ENCODE measurements at regions not wholly inside any gene's neighbourhood (a gene's known extent, or its start where the extent isn't known, plus 50 kb on each side); places are given as distances from the start of the nearest gene placed in this dataset.
"Not testable (repeated sequence)": the region's sequence is repeated elsewhere in the genome, so short reads cannot be mapped to it uniquely, and the experiment has no call there.

DNA sequence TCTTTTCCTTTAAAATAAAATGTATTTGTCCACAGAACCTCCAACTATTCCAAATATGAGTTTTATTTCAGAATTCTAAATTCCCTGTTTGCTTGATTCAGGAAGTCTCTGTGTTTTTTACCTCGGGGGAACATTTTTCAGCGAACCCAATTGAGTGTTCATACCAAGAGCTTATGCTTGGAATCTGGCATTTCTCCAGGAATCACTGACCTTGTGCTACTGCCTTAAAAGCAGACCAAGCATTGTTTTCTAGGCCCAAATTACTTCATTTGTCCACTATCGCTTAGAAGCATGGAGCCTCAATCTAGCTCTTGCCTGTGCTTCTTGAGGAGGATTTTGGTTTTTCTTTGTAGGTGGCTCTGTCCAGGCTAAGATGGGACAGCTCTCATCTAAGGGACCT lies 59.4 kb downstream of the EBLN1 start:
- no peak for DNase-seq (ENCODE audit: low spot score)

DNA sequence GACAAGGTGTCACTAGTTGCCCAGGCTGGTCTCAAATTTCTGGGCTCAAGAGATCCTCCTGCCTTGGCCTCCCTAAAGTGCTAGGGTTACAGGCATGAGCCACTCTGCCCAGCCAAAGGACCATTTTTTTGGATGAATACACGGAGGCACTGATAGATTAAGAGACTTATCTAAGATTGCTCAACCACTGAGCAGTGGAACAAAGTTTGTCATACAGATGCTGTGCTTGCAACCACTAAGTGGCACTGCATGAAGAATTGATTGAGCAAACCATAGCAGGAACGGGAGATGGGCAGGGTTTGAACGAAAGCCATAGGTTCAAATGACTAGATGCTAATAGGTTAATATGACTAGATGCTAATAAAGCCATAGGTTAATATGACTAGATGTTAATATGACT lies 61.1 kb downstream of the EBLN1 start:
- no peak for DNase-seq (ENCODE audit: low spot score)

- DNase-seq (ENCODE audit: low spot score), result no peak
Observed at GRCh38 chr10:22152403-22152802, 65.4 kb downstream of the EBLN1 start.

DNA sequence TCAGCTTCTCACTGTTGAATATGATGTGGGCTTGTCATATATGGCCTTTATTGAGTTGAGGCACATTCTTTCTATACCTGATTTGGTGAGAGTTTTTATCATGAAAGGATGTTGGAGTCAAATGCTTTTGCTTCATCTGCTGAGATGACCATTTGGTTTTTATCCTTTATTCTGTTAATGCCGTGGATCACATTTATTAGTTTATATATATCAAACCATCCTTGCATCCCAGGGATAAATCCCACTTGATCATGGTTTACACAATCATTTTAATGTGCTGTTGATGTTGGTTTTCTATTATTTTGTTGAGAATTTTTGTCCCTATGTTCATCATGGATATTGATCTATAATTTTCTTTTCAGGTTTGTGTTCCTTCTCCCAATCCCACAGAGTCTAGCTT lies 67.0 kb downstream of the EBLN1 start:
- no peak for DNase-seq (ENCODE audit: low spot score)

DNA sequence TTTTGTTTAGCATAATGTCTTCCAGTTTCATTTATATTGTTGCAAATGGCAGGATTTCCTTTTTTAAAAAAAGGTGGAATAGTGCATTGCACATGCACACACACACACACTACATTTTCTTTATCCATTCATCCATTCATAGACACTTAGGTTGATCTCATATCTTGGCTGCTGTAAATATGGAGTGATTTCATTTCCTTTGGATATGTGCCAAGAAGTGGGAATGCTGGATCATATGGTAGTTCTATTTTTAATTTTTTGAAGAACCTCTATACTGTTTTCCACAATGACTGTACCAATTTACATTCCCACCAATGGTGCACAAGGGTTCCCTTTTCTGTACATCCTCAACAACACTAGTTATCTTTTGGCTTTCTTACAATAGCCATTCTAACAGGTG lies 68.9 kb downstream of the EBLN1 start:
- no peak for DNase-seq (ENCODE audit: low spot score)

GRCh38 chr10:22145873-22146272 lies 71.9 kb downstream of the EBLN1 start:
- not testable (repeated sequence) for DNase-seq (ENCODE audit: low spot score)

DNA sequence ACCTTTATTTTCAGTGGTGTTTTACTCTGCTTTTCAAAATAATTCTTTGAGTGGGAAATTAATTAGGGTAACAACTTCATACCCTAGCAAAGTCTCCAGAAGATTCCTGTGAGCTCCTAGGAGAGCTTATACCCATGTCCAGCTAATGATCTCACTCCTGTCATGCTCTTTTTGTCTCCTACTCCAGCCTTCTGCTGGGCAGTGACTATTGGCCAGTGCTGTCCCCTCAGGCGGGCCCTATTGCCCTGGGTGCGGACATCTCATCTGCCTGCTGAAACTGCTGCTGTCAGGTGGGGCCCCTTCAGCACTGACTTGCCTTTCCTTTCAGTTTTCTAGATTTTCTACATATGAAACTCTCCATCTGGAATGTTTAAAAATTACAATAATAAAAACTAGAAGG lies 80.3 kb downstream of the EBLN1 start:
- no peak for DNase-seq (ENCODE audit: low spot score)

- no peak for DNase-seq (ENCODE audit: low spot score)
Observed at GRCh38 chr10:22135591-22135990, 82.2 kb downstream of the EBLN1 start.

DNA sequence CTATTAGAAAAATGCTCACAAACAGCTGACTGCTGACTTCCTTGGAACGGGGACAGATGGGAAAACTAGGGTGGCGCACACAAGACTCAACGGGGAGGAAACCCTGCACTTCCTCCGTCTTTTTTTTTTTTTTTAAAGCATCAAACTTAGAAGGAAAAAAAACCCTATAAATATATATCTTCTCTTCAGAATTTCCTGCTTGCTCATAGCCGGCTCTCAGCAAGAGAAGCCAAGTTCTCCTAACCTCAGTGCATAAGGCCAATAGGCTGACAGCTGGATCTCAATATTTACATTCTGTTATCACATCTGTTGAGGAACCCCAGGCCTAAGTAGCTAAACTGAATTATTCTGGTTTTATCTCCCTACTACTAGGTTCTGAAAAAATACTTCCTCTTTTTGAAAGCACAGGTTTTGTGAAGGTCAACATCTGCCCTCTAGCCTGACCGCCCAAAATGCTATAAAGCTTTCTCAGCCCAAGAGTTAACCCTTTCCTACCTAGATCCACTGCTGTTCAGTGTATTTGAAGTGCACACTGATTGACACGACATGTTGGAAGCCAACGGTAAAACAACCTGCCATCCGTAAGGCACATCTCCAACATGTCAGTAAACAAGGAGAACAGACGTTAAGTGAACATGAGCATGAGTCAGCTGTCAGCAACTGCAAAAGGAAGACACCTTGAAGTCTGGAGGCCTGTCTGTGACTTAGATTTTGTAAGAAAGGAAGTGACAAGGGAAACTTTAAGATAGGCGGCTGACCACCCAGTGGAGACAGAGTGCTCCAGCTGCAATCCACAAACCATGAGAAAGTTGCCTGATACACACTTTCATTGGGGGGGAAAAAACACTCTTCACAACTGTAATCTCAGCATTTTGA lies 83.8 kb downstream of the EBLN1 start:
- no peak for DNase-seq (ENCODE audit: low spot score)

- DNase-seq (ENCODE audit: low spot score), result not testable (repeated sequence)
Observed at GRCh38 chr10:22130824-22131223, 87.0 kb downstream of the EBLN1 start.

DNA sequence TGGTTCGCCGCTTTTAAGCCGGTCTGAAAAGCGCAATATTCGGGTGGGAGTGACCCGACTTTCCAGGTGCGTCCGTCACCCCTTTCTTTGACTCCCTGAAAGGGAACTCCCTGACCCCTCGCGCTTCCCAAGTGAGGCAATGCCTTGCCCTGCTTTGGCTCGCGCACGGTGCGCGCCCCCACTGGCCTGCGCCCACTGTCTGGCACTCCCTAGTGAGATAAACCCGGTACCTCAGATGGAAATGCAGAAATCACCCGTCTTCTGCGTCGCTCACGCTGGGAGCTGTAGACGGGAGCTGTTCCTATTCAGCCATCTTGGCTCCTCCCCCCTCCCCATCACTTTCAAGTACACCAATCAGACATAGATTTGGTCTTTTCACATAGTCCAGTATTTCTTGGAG lies 88.2 kb downstream of the EBLN1 start:
- DNase-seq (ENCODE audit: low spot score), result not testable (repeated sequence)

DNA sequence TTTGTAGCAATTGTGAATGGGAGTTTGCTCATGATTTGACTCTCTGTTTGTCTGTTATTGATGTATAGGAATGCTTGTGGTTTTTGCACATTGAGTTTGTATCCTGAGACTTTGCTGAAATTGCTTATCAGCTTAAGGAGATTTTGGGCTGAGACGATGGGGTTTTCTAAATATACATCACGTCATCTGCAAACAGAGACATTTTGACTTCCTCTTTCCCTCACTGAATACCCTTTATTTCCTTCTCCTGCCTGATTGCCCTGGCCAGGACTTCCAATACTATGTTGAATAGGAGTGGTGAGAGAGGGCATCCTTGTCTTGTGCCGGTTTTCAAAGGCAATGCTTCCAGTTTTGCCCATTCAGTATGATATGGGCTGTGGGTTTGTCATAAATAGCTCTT lies 96.6 kb downstream of the EBLN1 start:
- not testable (repeated sequence) for DNase-seq (ENCODE audit: low spot score)

GRCh38 chr10:22120072-22120471 lies 97.7 kb downstream of the EBLN1 start:
- DNase-seq (ENCODE audit: low spot score), result not testable (repeated sequence)

DNA sequence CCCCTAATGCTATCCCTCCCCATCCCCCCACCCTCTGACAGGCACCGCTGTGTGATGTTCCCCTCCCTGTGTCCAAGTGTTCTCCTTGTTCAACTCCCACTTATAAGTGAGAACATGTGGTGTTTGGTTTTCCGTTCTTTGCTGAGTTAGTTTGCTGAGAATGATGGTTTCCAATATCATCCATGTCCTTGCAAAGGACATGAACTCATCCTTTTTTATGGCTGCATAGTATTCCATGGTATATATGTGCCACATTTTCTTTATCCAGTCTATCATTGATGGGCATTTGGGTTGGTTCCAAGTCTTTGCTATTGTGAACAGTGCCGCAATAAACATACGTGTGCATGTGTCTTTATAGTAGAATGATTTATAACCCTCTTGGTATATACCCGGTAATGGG lies 98.2 kb downstream of the EBLN1 start:
- not testable (repeated sequence) for DNase-seq (ENCODE audit: low spot score)

- DNase-seq (ENCODE audit: low spot score), result no peak
Observed at GRCh38 chr10:22111705-22112104, 106.1 kb downstream of the EBLN1 start.

GRCh38 chr10:22111260-22111659 lies 106.6 kb downstream of the EBLN1 start:
- no peak for DNase-seq (ENCODE audit: low spot score)

DNA sequence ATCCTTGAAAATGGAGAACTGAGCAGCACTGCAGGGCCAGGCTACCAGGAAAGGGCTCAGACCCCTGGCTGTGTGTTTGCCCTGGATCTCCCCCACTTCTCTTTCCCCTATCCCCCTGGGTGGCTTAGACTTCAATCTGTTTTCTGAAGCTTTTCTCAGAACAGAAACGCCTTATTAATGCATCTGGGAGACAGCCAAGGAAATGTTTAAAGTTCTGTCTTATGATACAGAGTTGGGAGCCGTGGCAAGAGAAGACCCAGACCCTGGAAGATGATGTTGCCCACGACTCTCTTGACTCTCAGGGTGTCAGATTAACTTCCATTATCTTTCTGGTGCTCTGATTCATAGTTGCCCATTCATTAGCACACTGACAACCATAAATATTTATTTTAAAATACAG lies 107.1 kb downstream of the EBLN1 start:
- no peak for DNase-seq (ENCODE audit: low spot score)

DNA sequence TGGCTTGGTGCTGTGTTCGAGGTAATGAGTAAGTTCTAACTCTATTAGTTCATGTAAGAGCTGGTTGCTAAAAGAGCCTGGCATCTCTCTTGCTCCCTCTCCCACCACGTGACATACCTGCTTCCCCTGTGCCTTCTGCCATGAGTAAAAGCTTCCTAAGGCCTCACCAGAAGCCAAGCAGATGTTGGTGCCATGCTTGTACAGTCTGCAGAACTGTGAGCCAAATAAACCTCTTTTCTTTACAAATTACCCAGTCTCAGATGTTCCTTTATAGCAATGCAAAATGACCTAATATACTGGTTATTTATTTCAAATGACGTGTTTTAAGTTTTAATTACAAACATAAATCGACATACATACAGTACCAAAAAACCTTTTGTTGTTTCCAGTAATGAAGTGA lies 101.7 kb upstream of the DNAJC1 start:
- no peak for DNase-seq (ENCODE audit: low spot score)

GRCh38 chr10:22103701-22104470 lies 100.4 kb upstream of the DNAJC1 start:
- DNase-seq (ENCODE audit: low spot score), result no peak

DNA sequence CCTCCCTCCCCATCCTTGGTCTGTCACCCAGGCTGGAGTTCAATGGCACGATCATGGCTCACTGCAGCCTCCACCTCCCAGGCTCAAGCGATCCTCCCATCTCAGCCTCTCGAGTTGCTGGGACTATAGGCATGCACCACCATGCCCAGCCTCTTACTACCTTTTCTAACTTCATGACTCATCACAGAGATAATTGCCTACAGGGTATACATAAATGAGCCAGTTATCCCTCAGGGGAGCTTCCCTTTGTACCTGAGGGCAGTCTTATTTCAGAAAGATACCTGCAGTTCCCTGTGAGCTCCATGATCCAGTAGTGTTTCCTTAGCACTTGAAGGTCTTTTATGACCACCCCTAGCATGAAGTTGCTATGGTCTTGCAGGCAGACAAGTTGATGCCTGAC lies 94.2 kb upstream of the DNAJC1 start:
- no peak for DNase-seq (ENCODE audit: low spot score)

- not testable (repeated sequence) for DNase-seq (ENCODE audit: low spot score)
Observed at GRCh38 chr10:22091260-22091659, 87.7 kb upstream of the DNAJC1 start.

GRCh38 chr10:22087402-22087738 lies 83.8 kb upstream of the DNAJC1 start:
- no peak for DNase-seq (ENCODE audit: low spot score)

DNA sequence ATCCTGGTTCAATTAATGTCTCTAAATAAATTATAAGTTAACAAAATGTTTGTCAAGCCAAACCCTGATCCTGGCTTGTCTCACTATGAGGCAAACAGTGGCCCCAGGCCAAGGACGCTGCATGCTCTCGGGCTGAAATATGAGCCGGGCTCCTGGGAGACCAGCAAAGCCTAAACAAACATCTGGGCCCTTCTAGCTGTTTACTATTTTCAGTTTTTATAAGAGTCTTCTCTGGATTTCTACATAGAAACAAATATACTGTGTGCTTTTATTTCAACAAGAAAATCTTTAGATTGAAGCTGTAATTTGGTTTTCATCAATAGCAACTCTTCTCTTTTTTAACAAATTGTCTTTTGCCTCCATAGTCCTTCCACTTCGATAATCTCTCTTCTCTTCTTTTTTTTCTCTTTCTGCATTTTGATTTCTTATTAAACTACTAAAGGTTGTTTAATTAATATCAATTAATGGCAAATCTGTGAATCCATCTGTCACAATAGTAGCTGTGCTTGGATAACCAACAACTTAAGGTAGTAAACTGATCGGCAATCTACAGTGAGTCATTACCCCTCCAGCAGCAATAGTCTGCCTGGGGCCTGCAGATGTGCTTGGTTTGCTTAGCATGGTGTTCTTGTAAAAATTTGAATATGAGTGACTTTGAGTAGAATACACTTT lies 83.3 kb upstream of the DNAJC1 start:
- peak; percentile 22 for DNase-seq (ENCODE audit: low spot score)

All from putamen (tissue), 1 donor.